GM19463 (cell line): ENCODE measurements at regions not wholly inside any gene's neighbourhood (a gene's known extent, or its start where the extent isn't known, plus 50 kb on each side); places are given as distances from the start of the nearest gene placed in this dataset.
"Not testable (repeated sequence)": the region's sequence is repeated elsewhere in the genome, so short reads cannot be mapped to it uniquely, and the experiment has no call there.

Experiments used
- ATAC-seq: cut with Tn5 transposase; IDR thresholded peaks from one replicate; pipeline ENCODE4 v1.9.1; 2021; ENCODE audit warnings: mild to moderate bottlenecking, moderate library complexity; ENCODE audit not compliant: unreplicated experiment

DNA sequence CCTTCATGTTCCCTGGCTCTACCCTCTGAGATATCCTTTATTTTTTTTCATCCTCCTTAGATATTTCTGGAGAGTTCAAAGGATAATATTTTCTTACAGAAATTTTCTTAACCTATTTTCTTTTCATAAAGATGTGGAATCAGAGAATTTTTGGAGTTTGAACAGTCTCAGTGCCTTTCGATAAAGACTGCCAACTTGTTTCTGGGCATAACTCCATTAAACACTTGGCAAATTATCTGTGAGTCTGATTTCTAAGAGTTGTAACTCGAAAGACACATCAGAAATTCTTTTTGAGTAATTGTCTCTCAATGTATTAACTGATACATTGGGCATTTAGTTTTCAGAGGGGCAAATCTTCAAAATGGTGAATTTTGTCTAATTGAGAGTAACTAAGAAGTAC is 1255.6 kb downstream of the NCAM2 start:
- ATAC-seq, result no peak

DNA sequence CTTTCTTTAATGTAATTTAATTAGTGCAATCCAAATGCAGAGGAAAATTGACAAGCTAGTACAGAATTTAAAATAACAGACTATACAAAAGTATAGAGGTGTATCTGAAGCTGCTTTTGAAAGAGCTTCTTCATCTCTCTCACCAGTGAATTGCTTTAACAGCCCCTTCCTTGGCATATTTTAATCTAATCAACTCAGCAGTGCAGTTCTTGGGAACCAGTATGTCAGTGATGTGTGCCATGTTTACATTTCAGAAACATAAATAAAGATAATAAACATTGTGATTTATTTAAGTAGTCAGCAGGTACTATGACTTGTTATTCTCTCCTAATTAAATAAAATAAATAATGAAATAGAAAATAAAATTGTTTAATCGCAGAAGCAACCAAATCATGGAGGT is 1260.6 kb downstream of the NCAM2 start:
- no peak for ATAC-seq

DNA sequence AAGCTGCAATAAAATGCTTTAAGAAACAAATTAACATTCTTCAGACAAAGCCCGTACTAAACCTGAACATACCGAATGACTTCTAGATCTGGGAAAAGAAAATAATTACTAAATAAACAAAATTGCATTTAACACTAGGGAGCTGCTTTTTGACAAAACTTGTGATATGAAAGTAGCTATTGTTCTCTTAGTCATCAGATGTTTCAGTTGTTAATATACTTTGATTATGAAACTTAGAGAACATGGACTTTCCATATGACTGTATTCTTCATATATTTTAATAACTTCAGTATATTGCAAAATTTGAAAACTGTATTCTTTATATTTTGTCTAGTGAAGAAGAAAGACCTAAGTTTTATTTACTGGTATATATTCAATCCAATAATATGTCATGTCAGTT is 1262.1 kb downstream of the NCAM2 start:
- ATAC-seq, result no peak

DNA sequence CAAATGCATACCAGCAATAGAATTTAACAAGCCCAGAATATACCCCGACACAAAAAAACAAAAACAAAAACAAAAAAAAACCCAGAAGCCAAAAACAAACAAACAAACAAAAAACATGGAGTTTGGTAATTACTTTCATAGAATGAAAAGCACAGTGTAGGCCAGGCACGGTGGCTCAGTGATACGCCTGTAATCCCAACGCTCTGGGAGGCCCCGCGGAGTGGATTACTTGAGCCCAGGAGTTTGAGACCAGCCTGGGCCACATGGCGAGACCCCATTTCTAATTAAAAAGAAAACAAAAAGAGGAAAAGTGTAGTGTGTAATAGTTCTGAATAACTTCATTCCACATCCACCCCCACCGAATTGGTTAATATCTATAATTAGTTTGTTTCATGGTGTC is 1265.7 kb downstream of the NCAM2 start:
- no peak for ATAC-seq

DNA sequence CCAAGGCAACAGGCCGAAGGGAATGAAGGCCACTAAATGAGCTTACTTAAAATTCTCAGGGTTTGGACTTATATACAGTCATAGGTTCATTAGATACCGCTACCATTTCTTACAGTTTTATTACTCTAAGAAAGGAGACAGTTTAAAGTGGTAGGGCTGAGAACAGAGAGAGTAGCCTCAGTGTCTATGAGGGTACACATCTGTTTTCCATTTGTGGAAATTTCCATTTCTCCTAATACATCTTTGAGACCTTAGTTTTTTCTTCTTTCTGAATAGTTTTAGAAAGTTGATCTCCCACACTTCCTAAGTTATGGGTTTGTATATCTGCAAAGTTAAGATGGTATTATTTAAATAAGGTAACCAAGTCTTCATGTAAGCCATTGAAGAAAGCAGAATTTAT is 1279.1 kb downstream of the NCAM2 start:
- no peak for ATAC-seq

DNA sequence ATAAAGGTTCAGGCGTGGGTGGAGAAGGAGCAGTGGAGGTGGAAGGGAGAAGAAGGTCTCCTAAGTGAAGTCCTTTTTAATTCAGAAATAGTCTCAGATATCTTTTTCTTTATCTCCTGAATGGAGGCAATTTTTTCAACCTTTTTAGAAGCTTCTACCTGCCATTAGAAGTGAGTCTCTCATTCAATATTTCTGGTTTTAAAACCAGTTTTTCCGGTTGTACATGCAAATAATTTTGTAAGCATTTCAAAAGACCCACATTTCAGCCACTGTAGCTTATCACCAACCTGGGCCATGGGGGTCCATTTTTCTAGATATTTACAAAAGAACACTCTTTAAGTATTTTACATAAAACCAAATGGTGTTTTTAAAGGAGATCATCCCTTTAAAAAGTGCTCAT is 1280.2 kb downstream of the NCAM2 start:
- no peak for ATAC-seq

DNA sequence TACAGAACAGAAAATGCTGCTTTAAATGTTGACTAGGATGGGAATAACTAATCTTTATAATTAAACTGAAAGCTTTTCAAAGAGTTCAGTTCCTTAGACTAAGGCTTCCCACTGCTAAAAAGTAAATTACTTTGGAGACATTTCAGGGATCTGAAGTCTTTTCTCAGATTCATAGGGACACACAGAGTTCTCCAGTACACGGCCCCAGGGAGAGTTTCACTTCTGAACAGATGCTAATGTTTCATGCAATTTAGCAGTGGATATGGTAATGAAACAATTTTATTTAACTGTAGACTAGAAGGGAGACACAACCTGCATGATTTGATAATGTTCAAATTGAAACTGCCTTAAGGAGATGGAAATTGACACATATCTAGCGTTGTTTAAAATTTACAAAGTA is 1282.6 kb downstream of the NCAM2 start:
- no peak for ATAC-seq

DNA sequence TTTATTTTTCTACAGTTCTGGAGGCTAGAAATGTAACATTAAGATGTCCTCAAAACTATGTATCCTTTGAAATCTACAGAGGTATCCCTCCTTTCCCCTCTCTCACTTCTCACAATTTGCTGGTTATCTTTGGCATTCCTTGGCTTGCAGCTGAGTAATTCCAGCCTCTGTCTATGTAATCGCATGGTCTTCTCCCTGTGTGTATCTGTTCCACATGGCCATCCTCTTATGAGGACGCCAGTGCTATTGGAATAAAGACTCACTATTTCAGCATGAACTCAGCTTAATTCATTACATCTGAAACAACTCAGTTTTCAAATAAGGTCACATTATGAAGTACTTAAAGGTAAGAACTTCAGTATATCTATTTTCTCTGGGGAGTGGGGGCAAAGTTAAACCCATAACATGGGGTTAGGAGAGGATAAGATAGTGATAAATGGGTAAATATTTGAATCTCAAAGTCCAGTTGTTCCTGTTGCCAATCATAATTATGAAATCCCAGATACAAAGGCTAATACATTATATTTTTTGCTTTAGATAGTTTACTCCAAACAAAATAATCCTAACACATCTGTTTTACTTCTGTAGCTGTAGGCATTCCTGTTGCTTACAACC is 1290.8 kb downstream of the NCAM2 start:
- ATAC-seq, result no peak

DNA sequence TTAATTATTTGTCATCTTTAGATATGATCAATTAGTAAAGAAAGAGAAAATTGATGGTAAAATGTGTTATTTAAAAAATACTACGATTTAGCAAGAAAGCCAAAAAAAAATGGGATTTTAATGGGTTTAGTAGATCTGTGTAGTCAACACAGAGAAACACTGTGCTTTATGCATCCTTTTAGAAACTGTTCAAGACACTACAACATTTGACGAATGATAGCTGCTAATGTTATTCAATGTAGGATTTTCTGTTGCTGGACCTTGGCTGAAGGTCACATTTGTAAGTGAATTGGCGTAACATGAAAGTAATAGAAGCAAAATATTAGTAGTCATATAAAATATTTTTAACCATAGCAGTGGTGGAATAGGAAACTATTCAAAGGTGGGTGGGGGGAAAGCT is 1293.9 kb downstream of the NCAM2 start:
- ATAC-seq, result no peak

DNA sequence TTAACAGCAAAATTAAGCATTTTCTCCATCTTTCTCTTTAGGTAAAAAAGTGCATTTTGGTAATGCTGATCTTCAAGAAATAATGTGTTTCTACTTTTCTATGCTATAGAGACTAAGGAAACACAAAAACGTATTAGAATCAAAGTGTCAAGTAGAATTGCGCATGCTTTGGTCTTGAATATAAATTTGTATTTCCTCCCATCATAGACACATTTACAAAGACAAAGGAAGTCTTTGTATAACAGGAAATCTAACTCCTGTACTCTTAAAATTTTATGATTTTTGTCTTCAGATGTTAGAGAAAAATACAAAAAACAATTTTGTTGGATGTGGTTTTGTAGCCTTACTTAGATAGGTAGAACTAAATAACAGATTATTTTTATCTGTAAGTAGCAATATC is 1299.4 kb downstream of the NCAM2 start:
- no peak for ATAC-seq

DNA sequence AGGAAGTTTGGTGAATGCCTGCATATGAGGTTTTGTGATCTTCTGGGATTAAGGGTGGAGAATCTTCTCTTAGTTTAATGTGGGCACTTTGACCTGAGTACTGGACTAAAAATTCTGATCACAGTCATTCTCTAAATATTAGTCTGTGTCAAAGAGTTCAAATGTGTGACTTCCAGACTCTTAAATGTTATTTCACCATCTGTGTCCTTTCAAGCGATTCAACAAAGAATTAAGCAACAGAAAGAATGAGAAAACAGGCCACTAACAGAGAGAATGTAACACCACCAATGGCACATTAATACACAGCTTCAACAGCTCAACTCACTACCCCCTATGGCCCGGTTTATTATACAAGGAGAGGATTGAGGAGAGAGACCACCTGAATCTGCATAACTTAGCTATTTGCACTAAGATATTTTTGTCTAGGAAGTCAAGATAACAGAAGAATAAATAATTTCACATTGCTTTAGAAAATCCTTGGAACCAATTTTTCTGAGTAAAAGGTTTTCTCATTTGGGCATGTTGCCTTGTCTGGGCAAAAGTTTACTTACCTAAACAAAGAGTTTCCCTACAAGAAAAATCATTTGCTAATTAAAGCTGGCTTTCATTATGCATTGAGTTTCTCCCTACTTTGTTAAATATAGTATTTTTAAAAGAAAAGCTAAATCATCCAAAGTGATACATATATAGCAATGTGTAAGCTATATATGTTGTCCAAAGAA is 1313.7 kb downstream of the NCAM2 start:
- no peak for ATAC-seq

DNA sequence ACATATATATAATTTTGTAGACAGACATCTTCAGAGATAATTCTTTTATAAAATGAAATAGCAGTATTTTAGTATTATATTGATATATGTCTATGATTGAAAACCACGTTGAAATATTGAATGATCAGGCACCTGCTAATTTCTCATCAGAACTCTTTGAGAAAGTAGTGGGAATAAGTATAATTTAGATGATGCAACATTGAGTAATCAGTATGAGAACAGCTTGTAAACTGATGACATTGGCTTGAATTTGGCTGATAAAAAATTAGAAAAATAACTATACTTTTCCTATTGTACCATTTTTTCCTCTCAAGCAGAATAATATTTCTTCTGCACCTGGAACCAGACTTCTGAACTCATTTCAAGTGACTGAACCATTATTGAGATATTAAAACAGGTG is 1316.8 kb downstream of the NCAM2 start:
- no peak for ATAC-seq

DNA sequence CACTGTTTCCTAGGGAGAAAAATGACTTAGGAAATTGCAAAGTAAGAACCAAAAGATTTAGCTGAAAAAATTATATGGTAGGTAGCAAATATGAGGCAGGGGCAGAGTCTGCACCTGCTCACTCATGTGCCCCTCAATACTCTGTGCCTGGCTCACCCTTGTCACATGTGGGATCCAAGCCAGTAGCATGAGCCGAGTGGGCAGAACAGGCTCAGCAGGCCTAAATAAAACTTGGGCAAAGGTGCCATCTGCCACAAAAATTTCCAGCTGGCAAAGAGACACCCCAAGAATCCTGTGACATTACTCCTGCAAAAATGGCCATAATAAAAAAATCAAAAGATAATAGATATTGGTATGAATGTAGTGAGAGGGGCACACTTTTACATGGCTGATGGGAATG is 1321.2 kb downstream of the NCAM2 start:
- ATAC-seq, result no peak

DNA sequence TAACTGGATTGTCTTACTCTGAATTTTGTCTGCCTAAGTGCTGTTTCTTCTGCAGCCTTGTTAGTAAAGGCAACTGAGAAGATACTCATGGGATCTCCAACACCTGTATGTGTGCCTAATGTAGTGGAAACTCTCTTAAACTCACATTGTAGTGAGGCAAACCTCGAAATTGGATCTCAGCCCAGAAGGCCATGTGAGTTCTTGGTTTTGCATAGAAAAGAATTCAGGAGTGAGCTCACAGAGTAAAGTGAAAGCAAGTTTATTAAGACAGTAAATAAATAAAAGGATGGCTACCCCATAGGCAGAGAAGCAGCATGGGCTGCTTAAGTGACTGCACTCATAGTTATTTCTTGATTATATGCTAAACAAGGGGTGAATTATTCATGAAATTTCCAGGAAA is 1344.7 kb downstream of the NCAM2 start:
- ATAC-seq, result no peak

DNA sequence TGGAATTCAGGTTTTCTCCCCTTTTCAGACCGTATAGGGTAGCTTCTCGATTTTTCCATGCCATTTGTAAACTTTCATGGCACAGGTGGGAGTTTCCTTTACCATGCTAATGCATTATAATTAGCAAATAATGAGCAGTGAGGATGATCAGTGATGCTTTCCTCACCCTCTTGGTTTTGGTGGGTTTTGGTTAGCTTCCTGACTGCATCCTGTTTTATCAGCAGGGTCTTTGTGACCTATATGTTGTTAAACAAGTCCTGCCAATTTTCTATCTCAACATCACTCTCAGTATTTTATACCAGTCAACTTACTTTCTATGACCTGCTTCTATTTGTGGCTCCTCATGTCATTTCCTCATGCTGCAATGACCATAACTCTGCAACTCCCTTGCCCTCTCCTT is 1345.1 kb downstream of the NCAM2 start:
- ATAC-seq, result no peak

DNA sequence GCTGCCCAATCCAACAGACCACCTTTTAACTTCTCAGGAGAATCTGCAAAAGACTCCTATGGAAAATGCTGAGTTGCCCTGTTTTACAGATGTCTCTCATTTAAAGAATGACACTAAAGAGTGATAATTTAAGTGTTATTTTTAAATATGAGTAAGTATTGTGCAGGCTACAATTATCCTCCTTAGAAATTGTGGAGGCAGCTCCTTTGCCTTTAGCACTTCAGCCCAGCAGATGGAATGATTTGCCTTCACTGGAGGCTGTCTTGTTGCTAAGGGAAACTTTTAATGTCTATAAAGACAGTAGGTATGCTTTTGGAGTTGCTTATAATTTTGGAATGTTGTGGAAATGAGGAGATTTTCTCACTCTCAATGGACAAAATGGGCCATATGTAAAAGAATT is 1345.5 kb downstream of the NCAM2 start:
- no peak for ATAC-seq

DNA sequence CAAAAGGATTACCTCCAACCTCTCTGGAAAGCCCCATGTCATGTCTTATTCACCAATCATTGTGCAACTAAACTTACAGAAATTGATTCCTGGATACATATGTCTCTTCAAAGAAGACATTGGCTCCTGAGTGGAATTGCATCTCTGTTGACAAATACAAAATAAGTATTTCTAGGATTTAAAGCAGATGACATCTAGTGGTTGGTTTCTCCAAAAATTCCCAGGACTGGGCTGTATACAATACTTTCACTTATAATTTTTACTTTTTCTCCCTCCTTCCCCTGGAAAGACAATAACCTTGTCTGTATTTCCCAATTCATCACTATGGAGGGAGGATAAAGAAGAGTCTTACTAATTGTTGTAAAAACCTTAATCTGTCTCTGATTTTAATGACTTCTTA is 1347.4 kb downstream of the NCAM2 start:
- ATAC-seq, result no peak

DNA sequence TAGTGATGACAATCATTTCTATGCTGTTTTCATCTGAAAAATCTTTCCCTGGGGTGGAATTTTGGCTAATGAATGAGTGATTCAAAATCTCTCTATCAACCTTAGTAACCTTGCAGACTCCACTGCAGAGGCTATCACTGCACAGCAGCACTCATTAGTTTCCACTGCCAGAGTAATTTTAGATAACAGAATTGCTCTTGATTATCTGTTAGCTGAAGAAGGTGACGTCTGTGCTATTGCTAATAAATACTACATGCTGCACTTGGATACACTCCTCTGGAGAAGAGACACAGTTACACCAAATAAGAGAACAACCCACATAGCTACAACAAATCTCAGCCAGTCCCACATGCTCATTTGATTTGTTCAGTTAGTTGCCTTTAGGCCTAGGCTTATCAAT is 1348.4 kb downstream of the NCAM2 start:
- no peak for ATAC-seq

DNA sequence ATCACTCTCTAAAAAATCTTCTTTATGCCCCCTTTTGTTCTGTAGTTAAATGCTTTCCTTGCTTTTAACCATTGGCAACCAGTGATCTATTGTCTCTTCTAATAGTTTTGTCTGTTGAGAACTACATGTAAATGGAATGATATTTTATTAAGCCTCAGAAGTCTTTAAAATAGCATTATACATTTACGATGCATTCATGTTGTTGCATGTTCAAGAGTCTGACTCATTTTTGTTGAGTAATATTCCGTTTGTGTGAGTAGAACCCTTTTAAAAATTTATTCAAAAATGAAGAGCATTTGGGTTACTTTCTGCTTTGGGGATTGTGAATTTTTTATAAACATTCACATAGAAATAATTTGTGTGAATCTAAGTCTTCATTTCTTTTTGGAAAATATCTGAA is 1352.9 kb downstream of the NCAM2 start:
- ATAC-seq, result no peak

DNA sequence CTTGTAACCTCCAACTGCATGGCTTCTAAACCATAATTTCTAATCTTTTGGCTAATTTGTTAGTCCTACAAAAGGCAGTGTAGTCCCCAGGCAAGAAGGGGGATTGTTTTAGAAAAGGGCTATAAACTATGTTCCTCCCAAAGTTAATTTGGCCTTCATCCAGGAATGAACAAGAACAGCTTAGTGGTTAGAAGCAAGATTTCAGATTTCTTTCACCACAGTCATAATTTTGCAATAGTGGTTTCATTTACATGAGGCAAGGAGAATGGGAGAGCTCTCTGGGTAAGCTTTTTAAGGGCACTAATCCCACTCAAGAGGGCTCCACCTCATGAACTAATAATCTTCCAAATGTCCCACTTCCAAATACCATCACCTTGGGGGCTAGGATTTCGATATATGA is 1353.9 kb downstream of the NCAM2 start:
- no peak for ATAC-seq

DNA sequence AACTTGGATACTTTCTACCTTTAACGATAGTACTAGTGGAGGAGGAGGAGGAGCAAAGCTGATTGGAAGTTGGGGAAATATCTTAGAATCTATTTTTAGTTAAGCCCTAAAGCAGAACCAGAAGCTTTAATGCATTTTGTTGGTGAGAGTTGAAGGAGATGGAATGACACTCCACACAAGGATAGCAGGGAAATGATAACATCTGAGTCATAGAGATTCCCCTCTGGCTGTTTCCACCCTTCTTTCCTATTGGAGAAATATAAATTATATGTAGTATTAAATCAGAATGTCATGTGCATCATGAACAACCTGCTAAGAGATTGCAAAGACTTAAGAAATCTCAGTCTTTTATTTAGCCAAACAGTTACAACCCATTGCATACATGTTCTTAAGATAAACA is 1357.7 kb downstream of the NCAM2 start:
- no peak for ATAC-seq

DNA sequence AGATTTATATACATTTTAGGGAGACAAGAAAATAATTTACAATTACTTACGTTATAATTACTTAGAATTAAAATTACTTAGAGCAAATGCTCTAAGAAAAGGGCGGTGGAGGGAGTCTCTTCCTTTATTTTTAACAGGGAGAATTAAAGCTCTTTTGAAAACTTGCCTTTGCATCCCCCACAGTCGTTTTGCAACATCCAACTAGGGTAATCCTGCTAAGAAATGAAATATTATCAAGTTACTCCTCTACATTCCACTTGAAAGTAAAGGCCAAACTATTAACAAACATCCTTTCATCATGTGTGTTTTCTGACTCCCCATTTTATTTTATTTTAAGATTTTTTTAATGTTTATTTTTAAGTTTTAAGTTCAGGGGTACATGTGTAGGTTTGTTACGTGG is 1358.5 kb downstream of the NCAM2 start:
- no peak for ATAC-seq

DNA sequence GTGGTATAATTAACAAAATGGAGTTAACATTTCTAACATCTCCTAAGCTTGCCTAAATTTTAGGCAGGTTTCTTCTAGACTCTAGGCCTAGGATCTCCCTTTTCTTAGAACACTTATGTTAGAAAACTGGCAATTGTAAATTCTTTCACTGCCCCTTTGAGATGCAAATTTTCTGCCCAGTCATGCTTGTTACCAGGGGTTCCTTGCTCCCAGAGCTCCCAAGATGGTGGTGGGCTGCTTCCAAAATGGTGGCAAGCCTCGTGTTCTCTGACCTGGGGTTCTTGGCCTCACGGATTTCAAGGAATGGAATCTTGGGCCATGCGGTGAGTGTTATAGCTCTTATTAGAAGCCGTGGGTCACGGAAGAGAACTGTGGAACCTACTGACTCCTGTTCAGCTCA is 1361.4 kb downstream of the NCAM2 start:
- ATAC-seq, result not testable (repeated sequence)
